ENCODE measurements at regions not wholly inside any gene's neighbourhood (a gene's known extent, or its start where the extent isn't known, plus 50 kb on each side); places are given as distances from the start of the nearest gene placed in this dataset.

DNA sequence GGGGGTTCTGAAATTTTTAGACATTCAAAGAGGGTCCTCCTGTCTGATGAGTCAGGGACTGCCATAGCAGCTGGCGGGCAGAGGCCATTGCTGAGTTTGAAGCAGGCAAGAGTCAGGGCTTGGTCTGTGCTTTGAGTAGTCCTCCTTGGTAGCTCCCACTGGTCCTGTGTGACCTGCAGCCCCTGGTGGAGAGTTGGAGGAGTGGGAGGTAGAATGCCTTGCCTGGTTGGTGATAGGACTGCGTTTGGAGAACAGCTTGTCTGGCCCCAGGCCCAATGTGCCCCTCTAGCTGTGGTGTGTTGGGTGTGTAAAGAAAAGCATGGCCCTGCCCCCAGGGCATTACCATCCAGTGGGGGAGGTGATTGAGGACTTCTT lies 116.7 kb downstream of the BEGAIN start:
- Histone ChIP-seq H3K4me1 (ENCODE audit: control insufficient read depth in 4 of 4, insufficient read depth in 4 of 4, low read length in 3 of 4) (no peaks in the 10 kb centered on the region), H3K27me3 (ENCODE audit: control insufficient read depth in 4 of 4, insufficient read depth in 4 of 4, low read length in 3 of 4) (no peaks in the 10 kb centered on the region), H3K9me3 (ENCODE audit: control insufficient read depth in 4 of 4, low read length in 3 of 4) (no peaks in the 10 kb centered on the region), H3K9ac (ENCODE audit: low read depth in 1 of 2, low read length in 2 of 2) (no peak overlapping the region), H3K27ac (ENCODE audit: low read depth in 1 of 2, low read length in 2 of 2) (no peak overlapping the region), H3K4me3 (ENCODE audit: low read depth in 1 of 3, low read length in 3 of 3) (no peak overlapping the region), H3K36me3 (ENCODE audit: control insufficient read depth in 4 of 4, insufficient read depth in 3 of 4, low read depth in 1 of 4, low read length in 3 of 4) (peaks cover 0 to 3% (median 0%) of the 10 kb centered on the region in 4 donors)
- 94% methylated on average over 2 of the region's 2 CpGs for WGBS
- no peak for DNase-seq (ENCODE audit: low spot score)
- no peak for TF ChIP-seq HNF4A (conservative IDR thresholded peaks at IDR 0.05)
- TF ChIP-seq RXRA (IDR thresholded peaks at IDR 0.05), result no peak
- TF ChIP-seq FOXA1 (IDR thresholded peaks at IDR 0.05), result no peak
- no peak for TF ChIP-seq FOXA2 (IDR thresholded peaks at IDR 0.05)
- TF ChIP-seq YY1 (IDR thresholded peaks at IDR 0.05), result no peak
- TF ChIP-seq, protein P1, sequence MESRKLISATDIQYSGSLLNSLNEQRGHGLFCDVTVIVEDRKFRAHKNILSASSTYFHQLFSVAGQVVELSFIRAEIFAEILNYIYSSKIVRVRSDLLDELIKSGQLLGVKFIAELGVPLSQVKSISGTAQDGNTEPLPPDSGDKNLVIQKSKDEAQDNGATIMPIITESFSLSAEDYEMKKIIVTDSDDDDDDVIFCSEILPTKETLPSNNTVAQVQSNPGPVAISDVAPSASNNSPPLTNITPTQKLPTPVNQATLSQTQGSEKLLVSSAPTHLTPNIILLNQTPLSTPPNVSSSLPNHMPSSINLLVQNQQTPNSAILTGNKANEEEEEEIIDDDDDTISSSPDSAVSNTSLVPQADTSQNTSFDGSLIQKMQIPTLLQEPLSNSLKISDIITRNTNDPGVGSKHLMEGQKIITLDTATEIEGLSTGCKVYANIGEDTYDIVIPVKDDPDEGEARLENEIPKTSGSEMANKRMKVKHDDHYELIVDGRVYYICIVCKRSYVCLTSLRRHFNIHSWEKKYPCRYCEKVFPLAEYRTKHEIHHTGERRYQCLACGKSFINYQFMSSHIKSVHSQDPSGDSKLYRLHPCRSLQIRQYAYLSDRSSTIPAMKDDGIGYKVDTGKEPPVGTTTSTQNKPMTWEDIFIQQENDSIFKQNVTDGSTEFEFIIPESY (IDR thresholded peaks at IDR 0.05), result no peak
- no peak for TF ChIP-seq NR2F2 (IDR thresholded peaks at IDR 0.05)
- TF ChIP-seq, protein P2, sequence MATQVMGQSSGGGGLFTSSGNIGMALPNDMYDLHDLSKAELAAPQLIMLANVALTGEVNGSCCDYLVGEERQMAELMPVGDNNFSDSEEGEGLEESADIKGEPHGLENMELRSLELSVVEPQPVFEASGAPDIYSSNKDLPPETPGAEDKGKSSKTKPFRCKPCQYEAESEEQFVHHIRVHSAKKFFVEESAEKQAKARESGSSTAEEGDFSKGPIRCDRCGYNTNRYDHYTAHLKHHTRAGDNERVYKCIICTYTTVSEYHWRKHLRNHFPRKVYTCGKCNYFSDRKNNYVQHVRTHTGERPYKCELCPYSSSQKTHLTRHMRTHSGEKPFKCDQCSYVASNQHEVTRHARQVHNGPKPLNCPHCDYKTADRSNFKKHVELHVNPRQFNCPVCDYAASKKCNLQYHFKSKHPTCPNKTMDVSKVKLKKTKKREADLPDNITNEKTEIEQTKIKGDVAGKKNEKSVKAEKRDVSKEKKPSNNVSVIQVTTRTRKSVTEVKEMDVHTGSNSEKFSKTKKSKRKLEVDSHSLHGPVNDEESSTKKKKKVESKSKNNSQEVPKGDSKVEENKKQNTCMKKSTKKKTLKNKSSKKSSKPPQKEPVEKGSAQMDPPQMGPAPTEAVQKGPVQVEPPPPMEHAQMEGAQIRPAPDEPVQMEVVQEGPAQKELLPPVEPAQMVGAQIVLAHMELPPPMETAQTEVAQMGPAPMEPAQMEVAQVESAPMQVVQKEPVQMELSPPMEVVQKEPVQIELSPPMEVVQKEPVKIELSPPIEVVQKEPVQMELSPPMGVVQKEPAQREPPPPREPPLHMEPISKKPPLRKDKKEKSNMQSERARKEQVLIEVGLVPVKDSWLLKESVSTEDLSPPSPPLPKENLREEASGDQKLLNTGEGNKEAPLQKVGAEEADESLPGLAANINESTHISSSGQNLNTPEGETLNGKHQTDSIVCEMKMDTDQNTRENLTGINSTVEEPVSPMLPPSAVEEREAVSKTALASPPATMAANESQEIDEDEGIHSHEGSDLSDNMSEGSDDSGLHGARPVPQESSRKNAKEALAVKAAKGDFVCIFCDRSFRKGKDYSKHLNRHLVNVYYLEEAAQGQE (IDR thresholded peaks at IDR 0.05), result no peak
- TF ChIP-seq TAF1 (conservative IDR thresholded peaks at IDR 0.05), result no peak
- no peak for TF ChIP-seq EGR1 (IDR thresholded peaks at IDR 0.05; ENCODE audit: low read depth in 2 of 2)
- TF ChIP-seq JUND (IDR thresholded peaks at IDR 0.05), result no peak
- TF ChIP-seq, protein P3, sequence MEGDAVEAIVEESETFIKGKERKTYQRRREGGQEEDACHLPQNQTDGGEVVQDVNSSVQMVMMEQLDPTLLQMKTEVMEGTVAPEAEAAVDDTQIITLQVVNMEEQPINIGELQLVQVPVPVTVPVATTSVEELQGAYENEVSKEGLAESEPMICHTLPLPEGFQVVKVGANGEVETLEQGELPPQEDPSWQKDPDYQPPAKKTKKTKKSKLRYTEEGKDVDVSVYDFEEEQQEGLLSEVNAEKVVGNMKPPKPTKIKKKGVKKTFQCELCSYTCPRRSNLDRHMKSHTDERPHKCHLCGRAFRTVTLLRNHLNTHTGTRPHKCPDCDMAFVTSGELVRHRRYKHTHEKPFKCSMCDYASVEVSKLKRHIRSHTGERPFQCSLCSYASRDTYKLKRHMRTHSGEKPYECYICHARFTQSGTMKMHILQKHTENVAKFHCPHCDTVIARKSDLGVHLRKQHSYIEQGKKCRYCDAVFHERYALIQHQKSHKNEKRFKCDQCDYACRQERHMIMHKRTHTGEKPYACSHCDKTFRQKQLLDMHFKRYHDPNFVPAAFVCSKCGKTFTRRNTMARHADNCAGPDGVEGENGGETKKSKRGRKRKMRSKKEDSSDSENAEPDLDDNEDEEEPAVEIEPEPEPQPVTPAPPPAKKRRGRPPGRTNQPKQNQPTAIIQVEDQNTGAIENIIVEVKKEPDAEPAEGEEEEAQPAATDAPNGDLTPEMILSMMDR (IDR thresholded peaks at IDR 0.05; ENCODE audit: low read depth, low read length, missing input control), result no peak
- TF ChIP-seq RAD21 (IDR thresholded peaks at IDR 0.05), result no peak
- no peak for TF ChIP-seq HNF4G (IDR thresholded peaks at IDR 0.05)
- TF ChIP-seq SP1 (IDR thresholded peaks at IDR 0.05), result no peak
- TF ChIP-seq, protein P4, sequence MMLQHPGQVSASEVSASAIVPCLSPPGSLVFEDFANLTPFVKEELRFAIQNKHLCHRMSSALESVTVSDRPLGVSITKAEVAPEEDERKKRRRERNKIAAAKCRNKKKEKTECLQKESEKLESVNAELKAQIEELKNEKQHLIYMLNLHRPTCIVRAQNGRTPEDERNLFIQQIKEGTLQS (IDR thresholded peaks at IDR 0.05), result no peak
- no peak for TF ChIP-seq GABPA (IDR thresholded peaks at IDR 0.05 in 1 of 2, conservative IDR thresholded peaks at IDR 0.05 in 1 of 2)

Measured in liver (tissue), 8 donors.